H1 (cell line): ENCODE measurements at regions not wholly inside any gene's neighbourhood (a gene's known extent, or its start where the extent isn't known, plus 50 kb on each side); places are given as distances from the start of the nearest gene placed in this dataset.
"Not testable (repeated sequence)": the region's sequence is repeated elsewhere in the genome, so short reads cannot be mapped to it uniquely, and the experiment has no call there.

Experiments used
- CTCF ChIA-PET: fragments of 300-600 bp; sonication (Branson Sonifier 250); formaldehyde crosslinking; loops from one replicate; lab custom pipeline; 2021; ENCODE audit not compliant: partially characterized antibody; lab: Charles Lee
- POLR2A ChIA-PET: fragments of 300-600 bp; sonication (Branson Sonifier 250); formaldehyde crosslinking; loops from one replicate; lab custom pipeline; 2021; ENCODE audit warnings: inconsistent platforms; ENCODE audit not compliant: partially characterized antibody; lab: Charles Lee
- DNase-seq, 2 experiments: peaks; one replicate each; pipeline versions ENCODE4 v3.0.0 to v3.0.0-alpha.2; 2010 to 2022; ENCODE audit warnings: low spot score in 2 of 2, low read depth in 1 of 2, mixed read lengths in 1 of 2
- FAIRE-seq: peaks from 2 replicates; lab custom pipeline; 2011; peaks lifted over from hg19 to GRCh38; lab: Jason Lieb, UNC
- H2AFZ ChIP-seq: 2 replicates; pipeline ENCODE4 v1.8.1; 2012; ENCODE audit warnings: low read length, inconsistent platforms
- H2AK5ac ChIP-seq: 2 replicates; pipeline ENCODE4 v1.6.1; 2013; ENCODE audit warnings: low read depth, low read length
- H2BK120ac ChIP-seq: replicated peaks from 2 replicates; pipeline ENCODE3; 2013; ENCODE audit warnings: low read depth, low read length, inconsistent platforms
- H2BK12ac ChIP-seq: 2 replicates; pipeline ENCODE4 v1.6.1; 2013; ENCODE audit warnings: low read depth, low read length
- H2BK15ac ChIP-seq: 2 replicates; pipeline ENCODE4 v1.6.1; 2013; ENCODE audit warnings: low read length
- H2BK20ac ChIP-seq: 2 replicates; pipeline ENCODE4 v1.6.1; 2013; ENCODE audit warnings: low read length
- H2BK5ac ChIP-seq: 2 replicates; pipeline ENCODE4 v1.6.1; 2013; ENCODE audit warnings: low read depth, low read length
- H3K14ac ChIP-seq: 2 replicates; pipeline ENCODE4 v1.6.1; 2013; ENCODE audit warnings: inconsistent platforms; ENCODE audit not compliant: insufficient read length
- H3K18ac ChIP-seq: 2 replicates; pipeline ENCODE4 v1.6.1; 2013; ENCODE audit warnings: low read length; ENCODE audit errors: extremely low read depth
- H3K23ac ChIP-seq: 2 replicates; pipeline ENCODE4 v1.6.1; 2013; ENCODE audit warnings: inconsistent platforms; ENCODE audit not compliant: insufficient read length
- H3K23me2 ChIP-seq: 2 replicates; pipeline ENCODE4 v1.6.1; 2013; ENCODE audit warnings: low read depth, low read length
- H3K27ac ChIP-seq: 2 replicates; pipeline ENCODE4 v1.6.1; 2011; ENCODE audit warnings: low read depth, low read length, inconsistent platforms
- H3K27me3 ChIP-seq, 4 experiments: replicated peaks in 1 of 4; 1 replicate in 1 of 4; 2 replicates in 3 of 4; pipeline versions ENCODE4 v1.6.1 to v1.8.1; 2011 to 2013; ENCODE audit warnings: low read length in 3 of 4, mild to moderate bottlenecking in 3 of 4, inconsistent platforms in 2 of 4, mixed read lengths in 2 of 4, moderate library complexity in 1 of 4; ENCODE audit not compliant: control insufficient read depth in 3 of 4, insufficient read depth in 3 of 4; ENCODE audit errors: extremely low read depth in 1 of 4
- H3K36me3 ChIP-seq, 4 experiments: 2 replicates each; pipeline versions ENCODE4 v1.6.1 to v1.8.1; 2011 to 2013; ENCODE audit warnings: mild to moderate bottlenecking in 4 of 4, low read length in 3 of 4, moderate library complexity in 2 of 4, control low read depth in 1 of 4, inconsistent platforms in 1 of 4; ENCODE audit not compliant: insufficient read depth in 4 of 4, control insufficient read depth in 2 of 4
- H3K4ac ChIP-seq: replicated peaks from 2 replicates; pipeline ENCODE3; 2013; ENCODE audit warnings: low read length, low read depth, mixed read lengths, inconsistent platforms; ENCODE audit not compliant: insufficient read length
- H3K4me1 ChIP-seq, 4 experiments: replicated peaks in 1 of 4; 1 replicate in 1 of 4; 2 replicates in 3 of 4; pipeline versions ENCODE4 v1.6.1 to v1.8.1; 2011 to 2013; ENCODE audit warnings: low read length in 3 of 4, inconsistent platforms in 2 of 4, mixed read lengths in 1 of 4; ENCODE audit not compliant: insufficient read depth in 4 of 4, control insufficient read depth in 3 of 4
- H3K4me2 ChIP-seq, 2 experiments: 2 replicates each; pipeline versions ENCODE4 v1.6.1 to v1.8.1; 2011 to 2013; ENCODE audit warnings: low read depth in 2 of 2, low read length in 2 of 2, control low read depth in 1 of 2, inconsistent platforms in 1 of 2, mild to moderate bottlenecking in 1 of 2; ENCODE audit not compliant: insufficient read depth in 1 of 2
- H3K4me3 ChIP-seq, 4 experiments: fragments of 200-600, 300-600 bp in 1 of 4; sonication (generic), shearing (Covaris generic), sonication (Bioruptor Twin) in 1 of 4; 2 replicates each; pipeline versions ENCODE4 v1.5.1 to v1.8.1; 2011 to 2016; ENCODE audit warnings: low read length in 4 of 4, low read depth in 3 of 4, control low read depth in 2 of 4, inconsistent platforms in 2 of 4, mild to moderate bottlenecking in 2 of 4, mixed read lengths in 1 of 4, moderate library complexity in 1 of 4; ENCODE audit not compliant: insufficient read depth in 2 of 4; ENCODE audit errors: extremely low read depth in 1 of 4
- H3K56ac ChIP-seq: replicated peaks from 2 replicates; pipeline ENCODE3; 2013; ENCODE audit warnings: low read depth, mild to moderate bottlenecking, mixed read lengths, low read length, inconsistent platforms; ENCODE audit not compliant: insufficient read length
- H3K79me1 ChIP-seq: 2 replicates; pipeline ENCODE4 v1.6.1; 2013; ENCODE audit warnings: low read depth, low read length, control low read depth
- H3K79me2 ChIP-seq, 2 experiments: 2 replicates each; pipeline versions ENCODE4 v1.6.1 to v1.8.1; 2012 to 2013; ENCODE audit warnings: low read length in 2 of 2, mild to moderate bottlenecking in 2 of 2, inconsistent platforms in 1 of 2; ENCODE audit not compliant: insufficient read depth in 2 of 2, control insufficient read depth in 1 of 2
- H3K9ac ChIP-seq, 4 experiments: replicated peaks in 1 of 4; 1 replicate in 1 of 4; 2 replicates in 3 of 4; pipeline versions ENCODE4 v1.6.1 to v1.8.1; 2011 to 2013; ENCODE audit warnings: low read depth in 3 of 4, low read length in 3 of 4, control low read depth in 2 of 4, mild to moderate bottlenecking in 2 of 4, moderate library complexity in 2 of 4, inconsistent platforms in 1 of 4; ENCODE audit errors: extremely low read depth in 1 of 4
- H3K9me3 ChIP-seq, 2 experiments: 2 replicates each; pipeline versions ENCODE4 v1.6.1 to v1.8.1; 2012 to 2013; ENCODE audit warnings: mild to moderate bottlenecking in 2 of 2, moderate library complexity in 2 of 2, control low read depth in 1 of 2, inconsistent platforms in 1 of 2, low read depth in 1 of 2, low read length in 1 of 2, mixed read lengths in 1 of 2; ENCODE audit not compliant: insufficient read depth in 2 of 2
- H4K20me1 ChIP-seq, 2 experiments: replicated peaks in 1 of 2; 2 replicates each; pipeline versions ENCODE3 to v1.8.1; 2011 to 2013; ENCODE audit warnings: inconsistent platforms in 2 of 2, low read length in 2 of 2, mild to moderate bottlenecking in 1 of 2; ENCODE audit not compliant: insufficient read depth in 2 of 2, control insufficient read depth in 1 of 2
- H4K5ac ChIP-seq: 2 replicates; pipeline ENCODE4 v1.6.1; 2013; ENCODE audit warnings: low read length, low read depth, mixed read lengths, inconsistent platforms; ENCODE audit not compliant: insufficient read length
- H4K8ac ChIP-seq: 2 replicates; pipeline ENCODE4 v1.8.0; 2013; ENCODE audit warnings: mild to moderate bottlenecking, moderate library complexity, low read length, inconsistent platforms; ENCODE audit not compliant: insufficient read depth; ENCODE audit errors: extremely low read depth
- H4K91ac ChIP-seq: replicated peaks from 2 replicates; pipeline ENCODE3; 2013; ENCODE audit warnings: low read length, mixed read lengths, inconsistent platforms; ENCODE audit not compliant: insufficient read length
- WGBS, 2 experiments: shearing (Covaris generic) in 1 of 2; methylation state at CpG; one replicate each; pipeline versions ENCODE4 v1.1.6 to v1.1.7; 2013 to 2015; ENCODE audit warnings: low lambda C conversion rate in 2 of 2, mixed read lengths in 2 of 2, inconsistent platforms in 1 of 2, low coverage in 1 of 2, missing lambda C conversion rate in 1 of 2; ENCODE audit not compliant: insufficient replicate concordance in 2 of 2, insufficient coverage in 1 of 2, insufficient read length in 1 of 2; ENCODE audit errors: extremely low coverage in 1 of 2, missing lambda C conversion rate in 1 of 2; 5-methylcytosine and 5-hydroxymethylcytosine counted together

DNA sequence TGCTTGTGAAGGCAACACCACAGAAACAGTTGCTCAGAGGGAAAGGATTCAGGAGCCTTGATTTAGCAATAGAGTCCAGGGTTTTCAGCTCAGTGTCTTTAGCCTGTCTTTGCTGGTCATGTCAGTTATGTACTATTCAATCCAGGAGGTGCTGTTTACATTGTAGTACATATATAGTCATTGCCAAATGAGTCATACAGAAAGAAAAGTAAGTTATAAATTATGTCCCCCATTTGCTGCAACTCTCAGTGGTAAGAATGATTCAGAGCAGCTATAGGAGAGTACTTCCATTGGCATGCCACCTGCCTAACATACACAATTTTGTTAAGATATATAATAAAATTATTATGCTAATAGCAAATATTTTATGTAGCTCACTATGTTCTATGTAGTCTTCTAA, 1163.4 kb downstream of the FOXD4L5 start:
- H3K79me2 ChIP-seq, H3K27me3 ChIP-seq, H3K27ac ChIP-seq, H3K23me2 ChIP-seq, H3K23ac ChIP-seq, H2AFZ ChIP-seq, H3K9ac ChIP-seq, H4K20me1 ChIP-seq, H2AK5ac ChIP-seq, H3K4ac ChIP-seq, H3K56ac ChIP-seq, DNase-seq, H3K79me1 ChIP-seq, H2BK20ac ChIP-seq, H3K14ac ChIP-seq, H2BK15ac ChIP-seq, H3K4me2 ChIP-seq, H2BK120ac ChIP-seq, FAIRE-seq, H2BK12ac ChIP-seq, H3K4me3 ChIP-seq, H3K18ac ChIP-seq, H4K8ac ChIP-seq, H2BK5ac ChIP-seq, CTCF ChIA-PET, H4K5ac ChIP-seq, H3K36me3 ChIP-seq, H3K4me1 ChIP-seq, POLR2A ChIA-PET, H4K91ac ChIP-seq: not testable (repeated sequence)
- peaks cover 11 to 26% of the 10 kb centered on the region in 2 experiments for H3K9me3 ChIP-seq

DNA sequence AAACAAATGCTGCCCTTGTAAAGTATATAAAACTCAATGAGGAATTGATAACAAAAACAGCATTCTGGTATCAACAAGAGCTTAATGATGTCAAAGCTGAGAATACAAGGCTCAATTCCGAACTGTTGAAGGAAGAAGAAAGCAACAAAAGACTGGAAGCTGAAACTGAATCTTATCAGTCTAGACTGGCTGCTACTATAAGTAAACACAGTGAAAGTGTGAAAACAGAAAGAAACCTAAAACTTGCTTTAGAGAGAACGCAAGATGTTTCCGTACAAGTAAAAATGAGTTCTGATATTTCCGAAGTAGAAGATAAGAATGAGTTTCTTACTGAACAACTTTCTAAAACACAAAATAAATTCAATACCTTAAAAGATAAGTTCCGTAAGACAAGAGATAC, 1167.7 kb downstream of the FOXD4L5 start:
- H3K79me1 ChIP-seq, FAIRE-seq, H4K8ac ChIP-seq, H2BK120ac ChIP-seq, H3K36me3 ChIP-seq, H3K9ac ChIP-seq, H3K4me1 ChIP-seq, POLR2A ChIA-PET, H3K14ac ChIP-seq, H4K20me1 ChIP-seq, H4K91ac ChIP-seq, H3K18ac ChIP-seq, H2AK5ac ChIP-seq, DNase-seq, H3K4ac ChIP-seq, H4K5ac ChIP-seq, H3K23me2 ChIP-seq, H3K79me2 ChIP-seq, H3K9me3 ChIP-seq, H3K27me3 ChIP-seq, H2AFZ ChIP-seq, H2BK5ac ChIP-seq, H3K27ac ChIP-seq, H3K4me2 ChIP-seq, H2BK15ac ChIP-seq, H2BK12ac ChIP-seq, H3K4me3 ChIP-seq, H3K23ac ChIP-seq, H3K56ac ChIP-seq, H2BK20ac ChIP-seq: not testable (repeated sequence)
- CTCF ChIA-PET: interaction anchor here (0.6 kb wide), 1 partner anchor 62 kb away, joined by 3 read pairs; no protein-coding TSS in a partner anchor
- WGBS, 2 experiments: 91% methylated on average over 5 of the region's 5 CpGs; no CpG with 5 or more reads in 1 of the 2 experiments
